DMS153 (cell line): ENCODE measurements at regions not wholly inside any gene's neighbourhood (a gene's known extent, or its start where the extent isn't known, plus 50 kb on each side); places are given as distances from the start of the nearest gene placed in this dataset.

Experiments
- DNase-seq: peaks from one replicate; lab custom pipeline; 2025; lab: John Stamatoyannopoulos, UW

GRCh38 chr20:57025666-57026224 lies 240.7 kb downstream of the BMP7 start:
- DNase-seq, result no peak

- no peak for DNase-seq
Observed at GRCh38 chr20:57027777-57028176, 238.7 kb downstream of the BMP7 start.

- no peak for DNase-seq
Observed at GRCh38 chr20:57030611-57031600, 235.5 kb downstream of the BMP7 start.

GRCh38 chr20:57031867-57032355 lies 234.5 kb downstream of the BMP7 start:
- DNase-seq, result no peak

- no peak for DNase-seq
Observed at GRCh38 chr20:57032847-57033246, 233.6 kb downstream of the BMP7 start.

GRCh38 chr20:57034001-57034400 lies 232.4 kb downstream of the BMP7 start:
- DNase-seq, result no peak

GRCh38 chr20:57037689-57038088 lies 228.8 kb downstream of the BMP7 start:
- DNase-seq, result no peak

- DNase-seq, result no peak
Observed at GRCh38 chr20:57038608-57039440, 227.6 kb downstream of the BMP7 start.

- DNase-seq, result no peak
Observed at GRCh38 chr20:57040466-57040865, 226.0 kb downstream of the BMP7 start.

- no peak for DNase-seq
Observed at GRCh38 chr20:57040924-57041323, 225.5 kb downstream of the BMP7 start.

- DNase-seq, result no peak
Observed at GRCh38 chr20:57043091-57043490, 223.3 kb downstream of the BMP7 start.

GRCh38 chr20:57043669-57044268 lies 222.7 kb downstream of the BMP7 start:
- no peak for DNase-seq

- DNase-seq, result no peak
Observed at GRCh38 chr20:57047281-57048026, 219.0 kb downstream of the BMP7 start.

- no peak for DNase-seq
Observed at GRCh38 chr20:57048027-57048869, 218.2 kb downstream of the BMP7 start.

- DNase-seq, result no peak
Observed at GRCh38 chr20:57049296-57049695, 217.1 kb downstream of the BMP7 start.

- no peak for DNase-seq
Observed at GRCh38 chr20:57051096-57051495, 215.3 kb downstream of the BMP7 start.

- no peak for DNase-seq
Observed at GRCh38 chr20:57053067-57053466, 213.4 kb downstream of the BMP7 start.

- no peak for DNase-seq
Observed at GRCh38 chr20:57053793-57054552, 212.5 kb downstream of the BMP7 start.

GRCh38 chr20:57055345-57055744 lies 211.1 kb downstream of the BMP7 start:
- no peak for DNase-seq
